ENCODE measurements at regions not wholly inside any gene's neighbourhood (a gene's known extent, or its start where the extent isn't known, plus 50 kb on each side); places are given as distances from the start of the nearest gene placed in this dataset.
"Not testable (repeated sequence)": the region's sequence is repeated elsewhere in the genome, so short reads cannot be mapped to it uniquely, and the experiment has no call there.

DNA sequence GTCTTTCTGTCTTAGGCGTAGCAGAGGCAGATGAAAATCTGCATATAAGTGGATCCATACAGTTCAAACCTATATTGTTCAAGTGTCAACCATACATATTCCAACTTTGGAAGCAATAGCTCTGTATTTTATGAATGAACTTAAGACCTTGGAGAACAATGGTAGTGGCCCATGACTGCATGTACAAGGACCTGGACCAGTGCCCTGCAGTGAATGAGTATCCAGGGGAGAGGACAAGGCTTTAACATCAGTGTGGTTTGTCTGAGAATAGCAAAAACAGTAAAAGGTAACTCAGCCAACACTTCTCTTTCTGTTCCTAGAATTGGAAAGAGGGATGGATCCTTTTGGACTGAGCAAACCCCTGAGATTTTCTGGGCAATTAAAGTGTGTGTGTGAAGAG lies 230.8 kb upstream of the LINC00305 start:
- ChIA-PET POLR2A (no interaction called here), CTCF (no interaction called here)
- DNase-seq (ENCODE audit: low read depth in 1 of 2, low spot score in 1 of 2) (no peak), ATAC-seq (no peak), FAIRE-seq (no peak)
- H3K4me3 ChIP-seq: no peak overlapping the region
- TF ChIP-seq SREBF2 (IDR thresholded peaks at IDR 0.05) (no peak), POLR2AphosphoS2 (conservative IDR thresholded peaks at IDR 0.05; ENCODE audit: low read length) (no peak), FOSB (CRISPR knock-in tag; IDR thresholded peaks at IDR 0.05) (no peak), TFCP2L1 (CRISPR knock-in tag; IDR thresholded peaks at IDR 0.05) (no peak), EHMT2 (IDR thresholded peaks at IDR 0.05; ENCODE audit: low read depth) (no peak), ZNF302 (CRISPR knock-in tag; IDR thresholded peaks at IDR 0.05) (no peak)
- TF ChIP-seq, protein P1, sequence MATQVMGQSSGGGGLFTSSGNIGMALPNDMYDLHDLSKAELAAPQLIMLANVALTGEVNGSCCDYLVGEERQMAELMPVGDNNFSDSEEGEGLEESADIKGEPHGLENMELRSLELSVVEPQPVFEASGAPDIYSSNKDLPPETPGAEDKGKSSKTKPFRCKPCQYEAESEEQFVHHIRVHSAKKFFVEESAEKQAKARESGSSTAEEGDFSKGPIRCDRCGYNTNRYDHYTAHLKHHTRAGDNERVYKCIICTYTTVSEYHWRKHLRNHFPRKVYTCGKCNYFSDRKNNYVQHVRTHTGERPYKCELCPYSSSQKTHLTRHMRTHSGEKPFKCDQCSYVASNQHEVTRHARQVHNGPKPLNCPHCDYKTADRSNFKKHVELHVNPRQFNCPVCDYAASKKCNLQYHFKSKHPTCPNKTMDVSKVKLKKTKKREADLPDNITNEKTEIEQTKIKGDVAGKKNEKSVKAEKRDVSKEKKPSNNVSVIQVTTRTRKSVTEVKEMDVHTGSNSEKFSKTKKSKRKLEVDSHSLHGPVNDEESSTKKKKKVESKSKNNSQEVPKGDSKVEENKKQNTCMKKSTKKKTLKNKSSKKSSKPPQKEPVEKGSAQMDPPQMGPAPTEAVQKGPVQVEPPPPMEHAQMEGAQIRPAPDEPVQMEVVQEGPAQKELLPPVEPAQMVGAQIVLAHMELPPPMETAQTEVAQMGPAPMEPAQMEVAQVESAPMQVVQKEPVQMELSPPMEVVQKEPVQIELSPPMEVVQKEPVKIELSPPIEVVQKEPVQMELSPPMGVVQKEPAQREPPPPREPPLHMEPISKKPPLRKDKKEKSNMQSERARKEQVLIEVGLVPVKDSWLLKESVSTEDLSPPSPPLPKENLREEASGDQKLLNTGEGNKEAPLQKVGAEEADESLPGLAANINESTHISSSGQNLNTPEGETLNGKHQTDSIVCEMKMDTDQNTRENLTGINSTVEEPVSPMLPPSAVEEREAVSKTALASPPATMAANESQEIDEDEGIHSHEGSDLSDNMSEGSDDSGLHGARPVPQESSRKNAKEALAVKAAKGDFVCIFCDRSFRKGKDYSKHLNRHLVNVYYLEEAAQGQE (IDR thresholded peaks at IDR 0.05): no peak
- TF ChIP-seq, protein P2, sequence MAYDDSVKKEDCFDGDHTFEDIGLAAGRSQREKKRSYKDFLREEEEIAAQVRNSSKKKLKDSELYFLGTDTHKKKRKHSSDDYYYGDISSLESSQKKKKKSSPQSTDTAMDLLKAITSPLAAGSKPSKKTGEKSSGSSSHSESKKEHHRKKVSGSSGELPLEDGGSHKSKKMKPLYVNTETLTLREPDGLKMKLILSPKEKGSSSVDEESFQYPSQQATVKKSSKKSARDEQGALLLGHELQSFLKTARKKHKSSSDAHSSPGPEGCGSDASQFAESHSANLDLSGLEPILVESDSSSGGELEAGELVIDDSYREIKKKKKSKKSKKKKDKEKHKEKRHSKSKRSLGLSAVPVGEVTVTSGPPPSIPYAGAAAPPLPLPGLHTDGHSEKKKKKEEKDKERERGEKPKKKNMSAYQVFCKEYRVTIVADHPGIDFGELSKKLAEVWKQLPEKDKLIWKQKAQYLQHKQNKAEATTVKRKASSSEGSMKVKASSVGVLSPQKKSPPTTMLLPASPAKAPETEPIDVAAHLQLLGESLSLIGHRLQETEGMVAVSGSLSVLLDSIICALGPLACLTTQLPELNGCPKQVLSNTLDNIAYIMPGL (CRISPR knock-in tag; IDR thresholded peaks at IDR 0.05; ENCODE audit: borderline replicate concordance): no peak
- TF ChIP-seq, protein P3, sequence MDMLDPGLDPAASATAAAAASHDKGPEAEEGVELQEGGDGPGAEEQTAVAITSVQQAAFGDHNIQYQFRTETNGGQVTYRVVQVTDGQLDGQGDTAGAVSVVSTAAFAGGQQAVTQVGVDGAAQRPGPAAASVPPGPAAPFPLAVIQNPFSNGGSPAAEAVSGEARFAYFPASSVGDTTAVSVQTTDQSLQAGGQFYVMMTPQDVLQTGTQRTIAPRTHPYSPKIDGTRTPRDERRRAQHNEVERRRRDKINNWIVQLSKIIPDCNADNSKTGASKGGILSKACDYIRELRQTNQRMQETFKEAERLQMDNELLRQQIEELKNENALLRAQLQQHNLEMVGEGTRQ (IDR thresholded peaks at IDR 0.05): no peak
- TF ChIP-seq, protein P4, sequence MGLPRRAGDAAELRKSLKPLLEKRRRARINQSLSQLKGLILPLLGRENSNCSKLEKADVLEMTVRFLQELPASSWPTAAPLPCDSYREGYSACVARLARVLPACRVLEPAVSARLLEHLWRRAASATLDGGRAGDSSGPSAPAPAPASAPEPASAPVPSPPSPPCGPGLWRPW (IDR thresholded peaks at IDR 0.05): no peak
- no peaks in the 10 kb centered on the region for H3K9me3 ChIP-seq
- 0% methylated on average over 1 of the region's 1 CpG for WGBS (ENCODE audit: missing lambda C conversion rate)
- no peaks in the 10 kb centered on the region for H3K4me1 ChIP-seq
- H3K27ac ChIP-seq: no peak overlapping the region
- no peak overlapping the region for H3K4me2 ChIP-seq

DNA sequence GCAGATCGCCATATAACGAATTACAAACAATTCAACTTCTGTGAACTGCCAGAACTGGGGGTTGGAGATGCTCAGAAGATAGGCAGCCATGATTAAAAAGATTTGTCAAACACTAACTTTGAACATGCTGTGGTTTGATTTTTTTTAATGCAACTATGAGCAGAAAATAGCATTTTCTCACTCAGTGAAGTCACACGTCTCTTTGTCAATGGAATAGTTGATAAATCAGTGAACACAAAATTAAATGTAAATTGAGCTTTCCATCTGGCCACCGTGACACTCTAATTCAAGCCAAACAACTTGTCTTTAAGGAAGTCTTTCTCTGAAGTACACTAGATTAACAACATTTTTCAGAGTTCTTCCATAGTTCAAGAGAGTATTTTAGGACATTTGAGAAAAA lies 228.6 kb upstream of the LINC00305 start:
- H3K4me2 ChIP-seq: no peak overlapping the region
- ATAC-seq: no peak
- H3K4me1 ChIP-seq: no peaks in the 10 kb centered on the region
- no peak overlapping the region for H3K27ac ChIP-seq
- POLR2A ChIA-PET: no interaction called here
- no peak overlapping the region for H3K4me3 ChIP-seq
- CTCF ChIA-PET: no interaction called here
- no peak for DNase-seq (ENCODE audit: low read depth in 1 of 2, low spot score in 1 of 2)
- TF ChIP-seq HOXB13 (CRISPR knock-in tag; IDR thresholded peaks at IDR 0.05; ENCODE audit: low read depth) (no peak), TP53 (CRISPR knock-in tag; IDR thresholded peaks at IDR 0.05) (no peak), MAZ (IDR thresholded peaks at IDR 0.05; ENCODE audit: borderline replicate concordance, low read depth, low read length) (no peak), SMC3 (IDR thresholded peaks at IDR 0.05) (no peak), JUN (IDR thresholded peaks at IDR 0.05) (no peak), SREBF2 (IDR thresholded peaks at IDR 0.05) (no peak), HEYL (CRISPR knock-in tag; IDR thresholded peaks at IDR 0.05) (no peak), CBX2 (IDR thresholded peaks at IDR 0.05; ENCODE audit: borderline replicate concordance, low read depth) (no peak)
- WGBS (ENCODE audit: missing lambda C conversion rate): 0% methylated on average over 4 of the region's 4 CpGs
- no peak for FAIRE-seq
- no peaks in the 10 kb centered on the region for H3K9me3 ChIP-seq

DNA sequence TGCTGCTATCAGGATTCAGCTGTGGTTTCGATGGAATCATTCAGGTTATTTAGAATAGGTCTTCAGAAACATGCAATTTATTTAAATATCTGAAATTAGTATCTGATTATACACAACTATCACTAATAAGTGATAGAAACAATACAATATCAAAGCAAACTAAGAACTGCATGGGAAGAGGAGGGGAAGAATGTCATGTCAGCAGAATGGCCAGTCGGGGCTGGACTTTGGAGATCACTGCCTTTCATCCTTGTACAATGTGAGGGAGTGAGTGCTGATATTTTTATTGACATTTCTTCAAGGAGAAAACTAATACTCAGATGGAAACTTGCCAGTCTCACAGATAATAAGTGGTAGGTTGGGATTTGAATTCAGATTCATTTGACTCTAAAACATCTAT lies 224.0 kb upstream of the LINC00305 start:
- Histone ChIP-seq H3K9me3 (no peaks in the 10 kb centered on the region), H3K4me1 (no peaks in the 10 kb centered on the region), H3K27ac (no peak overlapping the region), H3K4me3 (no peak overlapping the region), H3K4me2 (no peak overlapping the region)
- ATAC-seq: no peak
- CTCF ChIA-PET: no interaction called here
- DNase-seq (ENCODE audit: low read depth in 1 of 2, low spot score in 1 of 2): no peak
- FAIRE-seq: no peak
- POLR2A ChIA-PET: no interaction called here
- peak; percentile 34 for TF ChIP-seq MAFK (IDR thresholded peaks at IDR 0.05; ENCODE audit: partially characterized antibody)
- no peak for TF ChIP-seq CHD2 (IDR thresholded peaks at IDR 0.05; ENCODE audit: low read length, partially characterized antibody)
- whole genome bisulfite sequencing (ENCODE audit: missing lambda C conversion rate): 0% methylated on average over 2 of the region's 2 CpGs

DNA sequence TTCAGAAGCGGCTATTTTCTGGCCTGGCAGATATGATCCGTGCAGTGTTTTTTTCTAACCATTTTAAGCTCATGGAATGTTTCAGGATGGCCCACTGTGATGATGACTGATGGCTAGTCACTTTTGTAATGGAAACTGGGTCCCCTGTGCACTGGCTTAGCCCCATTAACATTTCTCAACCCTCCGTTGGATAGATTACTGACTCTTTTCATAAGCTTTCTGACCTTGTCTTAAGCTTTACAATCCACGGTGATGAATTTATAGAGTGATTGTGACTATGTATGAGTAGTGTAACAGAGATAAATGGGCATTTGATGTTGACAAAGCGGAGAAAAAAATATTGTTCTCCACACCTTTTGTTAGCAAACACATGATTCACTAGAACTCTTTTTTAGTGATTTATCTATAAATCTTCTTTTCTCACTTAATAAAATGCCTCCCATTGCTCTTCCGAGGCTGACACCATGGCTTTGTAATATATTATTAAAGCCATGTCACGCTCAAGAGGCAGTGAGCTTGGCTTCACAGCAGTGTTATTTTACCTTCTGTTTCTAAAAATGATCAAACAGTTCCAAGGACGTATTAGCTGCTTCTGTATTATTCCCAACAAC lies 221.0 kb upstream of the LINC00305 start:
- 9% methylated on average over 6 of the region's 8 CpGs for WGBS (ENCODE audit: missing lambda C conversion rate)
- H3K4me2 ChIP-seq; ATAC-seq; H3K27ac ChIP-seq; CTCF ChIA-PET; DNase-seq (ENCODE audit: low read depth in 1 of 2, low spot score in 1 of 2); FAIRE-seq; H3K4me3 ChIP-seq; H3K9me3 ChIP-seq; H3K4me1 ChIP-seq; POLR2A ChIA-PET: not testable (repeated sequence)
